Epithelial cell of esophagus (primary cell): ENCODE measurements at regions not wholly inside any gene's neighbourhood (a gene's known extent, or its start where the extent isn't known, plus 50 kb on each side); places are given as distances from the start of the nearest gene placed in this dataset.

ENCODE experiments used
- DNase-seq: peaks from one replicate; pipeline ENCODE4 v3.0.0; 2010; ENCODE audit warnings: low read depth
- H3K4me3 ChIP-seq: 2 replicates; pipeline ENCODE4 v1.5.1; 2011; ENCODE audit warnings: mild to moderate bottlenecking, low read length, control low read depth
- TF ChIP-seq, protein P1 (sequence below): IDR thresholded peaks from 2 replicates; pipeline ENCODE4 v1.5.1; 2011; ENCODE audit warnings: low read depth, mild to moderate bottlenecking, low read length, control low read depth, inconsistent platforms; ENCODE audit not compliant: insufficient read depth; ENCODE audit errors: missing control alignments

- H3K4me3 ChIP-seq, result no peak overlapping the region
- no peak for DNase-seq
- TF ChIP-seq, protein P1, sequence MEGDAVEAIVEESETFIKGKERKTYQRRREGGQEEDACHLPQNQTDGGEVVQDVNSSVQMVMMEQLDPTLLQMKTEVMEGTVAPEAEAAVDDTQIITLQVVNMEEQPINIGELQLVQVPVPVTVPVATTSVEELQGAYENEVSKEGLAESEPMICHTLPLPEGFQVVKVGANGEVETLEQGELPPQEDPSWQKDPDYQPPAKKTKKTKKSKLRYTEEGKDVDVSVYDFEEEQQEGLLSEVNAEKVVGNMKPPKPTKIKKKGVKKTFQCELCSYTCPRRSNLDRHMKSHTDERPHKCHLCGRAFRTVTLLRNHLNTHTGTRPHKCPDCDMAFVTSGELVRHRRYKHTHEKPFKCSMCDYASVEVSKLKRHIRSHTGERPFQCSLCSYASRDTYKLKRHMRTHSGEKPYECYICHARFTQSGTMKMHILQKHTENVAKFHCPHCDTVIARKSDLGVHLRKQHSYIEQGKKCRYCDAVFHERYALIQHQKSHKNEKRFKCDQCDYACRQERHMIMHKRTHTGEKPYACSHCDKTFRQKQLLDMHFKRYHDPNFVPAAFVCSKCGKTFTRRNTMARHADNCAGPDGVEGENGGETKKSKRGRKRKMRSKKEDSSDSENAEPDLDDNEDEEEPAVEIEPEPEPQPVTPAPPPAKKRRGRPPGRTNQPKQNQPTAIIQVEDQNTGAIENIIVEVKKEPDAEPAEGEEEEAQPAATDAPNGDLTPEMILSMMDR, result no peak
Measured at GRCh38 chr6:15986027-15986629, 142.8 kb upstream of the MYLIP start.

GRCh38 chr6:15985379-15985959 is 143.4 kb upstream of the MYLIP start:
- H3K4me3 ChIP-seq, result no peak overlapping the region
- TF ChIP-seq, protein P1, result no peak
- no peak for DNase-seq

DNA sequence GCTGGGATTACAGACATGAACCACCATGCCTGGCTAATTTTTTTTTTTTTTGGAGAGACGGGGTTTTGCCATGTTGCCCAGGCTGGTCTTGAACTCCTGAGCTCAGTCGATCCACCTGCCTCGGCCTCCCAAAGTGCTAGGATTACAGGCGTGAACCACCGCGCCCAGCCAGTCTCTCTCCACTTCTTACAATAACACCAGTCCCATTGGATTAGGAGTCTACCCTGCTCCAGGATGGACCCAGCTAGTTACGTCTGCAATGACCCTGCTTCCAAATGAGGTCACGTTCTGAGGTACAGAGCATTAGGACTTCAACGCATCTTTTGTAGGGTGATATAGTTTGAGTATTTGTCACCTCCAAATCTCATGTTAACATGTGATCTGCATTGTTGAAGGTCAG is 146.9 kb upstream of the MYLIP start:
- H3K4me3 ChIP-seq, result no peak overlapping the region
- no peak for DNase-seq
- TF ChIP-seq, protein P1, result no peak

- TF ChIP-seq, protein P1, result no peak
Measured at GRCh38 chr6:15980801-15981200, 148.1 kb upstream of the MYLIP start.

DNA sequence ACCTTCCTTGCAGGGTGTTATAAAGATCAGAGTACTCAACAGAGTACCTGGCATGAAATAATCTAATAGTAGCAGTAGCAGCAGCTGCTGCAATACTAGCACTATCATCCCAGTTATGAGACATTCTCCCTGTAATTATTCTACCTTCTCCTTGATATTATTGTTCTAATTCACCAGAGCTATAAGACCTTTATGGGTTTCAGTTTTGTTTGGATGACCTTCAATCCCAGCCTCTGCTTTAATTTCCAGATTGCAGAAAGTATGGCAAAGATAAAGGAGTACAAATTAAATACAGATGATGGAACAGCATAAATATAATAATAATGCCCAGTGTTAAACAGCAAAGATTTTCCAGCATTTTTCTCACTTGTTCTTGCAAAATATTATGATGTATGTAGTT is 150.5 kb upstream of the MYLIP start:
- no peak overlapping the region for H3K4me3 ChIP-seq
- no peak for DNase-seq
- TF ChIP-seq, protein P1, result no peak

More at GRCh38 chr6:15980801-15981200, 148.1 kb upstream of the MYLIP start:
- no peak overlapping the region for H3K4me3 ChIP-seq
- peak; percentile 92 for DNase-seq

- no peak overlapping the region for H3K4me3 ChIP-seq
- DNase-seq, result no peak
- TF ChIP-seq, protein P1, result no peak
Measured at GRCh38 chr6:15977050-15977449, 151.8 kb upstream of the MYLIP start.

DNA sequence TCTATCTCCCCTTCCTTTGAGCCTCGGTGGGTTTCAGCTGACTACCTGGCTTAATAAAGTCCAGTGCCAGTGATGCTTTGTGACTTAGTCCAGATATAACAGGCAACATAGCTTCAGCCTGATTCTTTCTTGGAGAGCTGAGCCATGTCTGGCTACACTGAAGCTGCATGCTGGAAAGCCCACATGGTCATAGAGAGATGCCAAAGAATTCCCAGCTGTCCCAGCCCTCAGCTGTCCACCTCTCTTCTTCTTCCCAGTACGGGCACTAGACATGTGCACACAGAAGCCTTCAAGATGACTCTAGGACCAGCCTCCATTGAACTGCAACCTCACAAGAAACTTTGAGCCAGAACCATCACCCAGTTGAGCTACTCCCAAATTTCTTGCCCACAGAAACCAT is 154.1 kb upstream of the MYLIP start:
- no peak overlapping the region for H3K4me3 ChIP-seq
- TF ChIP-seq, protein P1, result no peak
- DNase-seq, result no peak
